GM19351 (cell line): ENCODE measurements at regions not wholly inside any gene's neighbourhood (a gene's known extent, or its start where the extent isn't known, plus 50 kb on each side); places are given as distances from the start of the nearest gene placed in this dataset.
"Not testable (repeated sequence)": the region's sequence is repeated elsewhere in the genome, so short reads cannot be mapped to it uniquely, and the experiment has no call there.

ENCODE experiments used
- ATAC-seq: cut with Tn5 transposase; IDR thresholded peaks from one replicate; pipeline ENCODE4 v1.9.1; 2021; ENCODE audit warnings: mild to moderate bottlenecking, moderate library complexity; ENCODE audit not compliant: unreplicated experiment

DNA sequence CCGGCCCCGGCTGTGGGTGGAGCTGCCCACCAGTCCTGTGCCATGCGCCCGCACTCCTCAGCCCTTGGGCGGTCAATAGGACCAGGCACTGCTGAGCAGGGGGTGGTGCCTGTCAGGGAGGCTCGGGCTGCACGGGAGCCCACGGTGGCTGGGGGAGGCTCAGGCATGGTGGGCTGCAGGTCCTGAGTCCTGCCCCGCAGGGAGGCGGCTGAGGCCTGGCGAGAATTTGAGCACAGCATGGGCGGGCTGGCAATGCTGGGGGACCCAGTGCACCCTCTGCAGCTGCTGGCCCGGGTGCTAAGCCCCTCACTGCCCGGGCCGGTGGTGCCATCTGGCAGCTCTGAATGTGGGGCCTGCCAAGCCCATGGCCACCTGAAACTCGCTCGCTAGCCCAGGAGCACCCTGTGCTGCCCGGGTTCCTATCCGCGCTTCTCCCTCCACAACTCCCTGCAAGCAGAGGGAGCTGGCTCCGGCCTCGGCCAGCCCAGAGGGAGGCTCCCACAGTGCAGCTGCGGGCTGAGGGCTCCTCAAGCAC is 1371.1 kb downstream of the FSCB start:
- ATAC-seq = no peak

DNA sequence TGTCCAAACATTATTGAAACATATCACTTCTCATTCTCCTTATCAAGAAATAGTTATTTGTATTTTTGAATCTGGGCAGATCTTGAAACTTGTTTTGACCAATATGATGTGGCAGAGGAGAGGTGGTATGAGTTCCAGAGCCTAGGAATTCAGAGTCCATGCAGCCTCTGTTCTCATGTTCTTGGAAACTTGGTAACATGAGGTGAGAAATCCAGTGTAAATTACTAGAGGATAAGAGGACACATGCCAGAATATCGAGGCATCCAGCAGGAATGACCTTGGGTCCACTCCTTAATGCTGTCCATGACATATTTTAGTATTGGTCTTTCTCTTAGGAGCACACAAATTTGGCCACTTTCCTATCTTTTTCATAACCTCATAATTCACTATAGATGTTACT is 1374.6 kb downstream of the FSCB start:
- no peak for ATAC-seq

DNA sequence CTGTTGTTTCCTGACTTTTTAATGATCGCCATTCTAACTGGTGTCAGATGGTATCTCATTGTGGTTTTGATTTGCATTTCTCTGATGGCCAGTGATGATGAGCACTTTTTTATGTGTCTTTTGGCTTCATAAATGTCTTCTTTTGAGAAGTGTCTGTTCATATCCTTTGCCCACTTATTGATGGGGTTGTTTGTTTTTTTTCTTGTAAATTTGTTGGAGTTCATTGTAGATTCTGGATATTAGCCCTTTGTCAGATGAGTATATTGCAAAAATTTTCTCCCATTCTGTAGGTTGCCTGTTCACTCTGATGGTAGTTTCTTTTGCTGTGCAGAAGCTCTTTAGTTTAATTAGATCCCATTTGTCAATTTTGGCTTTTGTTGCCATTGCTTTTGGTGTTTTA is 1378.7 kb downstream of the FSCB start:
- ATAC-seq = not testable (repeated sequence)

DNA sequence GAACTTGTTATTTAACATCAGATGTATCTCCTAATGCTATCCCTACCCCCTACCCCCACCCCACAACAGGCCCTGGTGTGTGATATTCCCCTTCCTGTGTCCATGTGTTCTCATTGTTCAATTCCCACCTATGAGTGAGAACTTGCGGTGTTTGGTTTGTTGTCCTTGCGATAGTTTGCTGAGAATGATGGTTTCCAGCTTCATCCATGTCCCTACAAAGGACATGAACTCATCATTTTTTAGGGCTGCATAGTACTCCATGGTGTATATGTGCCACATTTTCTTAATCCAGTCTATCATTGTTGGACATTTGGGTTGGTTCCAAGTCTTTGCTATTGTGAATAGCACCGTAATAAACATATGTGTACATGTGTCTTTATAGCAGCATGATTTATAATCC is 1379.2 kb downstream of the FSCB start:
- not testable (repeated sequence) for ATAC-seq

DNA sequence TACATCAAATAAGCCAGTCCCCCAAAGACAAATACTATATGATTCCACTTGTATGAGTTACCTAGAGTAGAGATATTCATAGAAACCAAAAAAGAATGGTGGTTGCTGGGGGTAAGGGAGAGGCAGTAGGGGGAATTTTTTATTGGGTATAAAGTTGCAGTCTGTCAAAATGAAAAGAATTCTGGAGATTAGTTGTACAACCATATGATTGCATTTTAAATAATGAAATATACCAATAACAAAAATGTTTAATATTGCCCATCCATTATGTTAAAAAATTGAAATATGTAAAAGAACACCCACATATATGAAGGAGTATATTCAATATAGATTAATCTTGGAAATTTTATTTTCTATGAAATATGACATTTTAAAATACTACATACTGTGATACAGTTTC is 1383.5 kb downstream of the FSCB start:
- ATAC-seq = no peak

DNA sequence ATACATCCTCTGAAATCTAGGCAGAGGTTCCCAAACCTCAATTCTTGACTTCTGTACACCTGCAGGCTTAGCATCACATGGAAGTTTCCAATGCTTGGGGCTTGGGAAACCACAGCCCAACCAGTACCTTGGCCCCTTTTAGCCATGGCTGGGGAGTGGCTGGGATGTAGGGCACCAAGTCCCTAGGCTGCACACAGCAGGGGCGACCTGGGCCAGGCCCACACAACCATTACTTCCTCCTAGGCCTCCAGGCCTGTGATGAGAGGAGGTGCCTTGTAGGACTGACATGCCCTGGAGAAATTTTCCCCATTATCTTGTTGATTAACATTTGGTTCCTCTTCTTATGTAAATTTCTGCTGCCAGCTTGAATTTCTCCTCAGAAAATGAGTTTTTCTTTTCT is 1387.4 kb downstream of the FSCB start:
- ATAC-seq = no peak

DNA sequence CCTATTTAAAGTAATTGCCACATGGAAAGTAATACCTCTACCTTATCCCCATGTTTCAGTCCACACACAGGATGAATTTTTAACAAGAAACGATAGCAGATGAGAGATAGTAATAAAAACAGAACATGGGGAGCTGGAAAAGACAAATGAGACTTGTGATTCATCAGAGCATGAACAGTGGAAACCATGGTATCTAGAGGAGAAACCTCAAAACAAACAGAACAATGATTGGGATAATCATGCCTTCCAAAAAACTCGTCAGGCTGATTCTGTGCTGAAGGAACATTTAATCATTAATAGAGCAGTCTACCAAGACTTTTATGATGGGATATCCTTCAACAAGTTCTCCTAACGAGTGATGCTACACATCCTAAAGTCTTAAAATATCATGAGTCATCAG is 1390.7 kb downstream of the FSCB start:
- ATAC-seq = no peak

DNA sequence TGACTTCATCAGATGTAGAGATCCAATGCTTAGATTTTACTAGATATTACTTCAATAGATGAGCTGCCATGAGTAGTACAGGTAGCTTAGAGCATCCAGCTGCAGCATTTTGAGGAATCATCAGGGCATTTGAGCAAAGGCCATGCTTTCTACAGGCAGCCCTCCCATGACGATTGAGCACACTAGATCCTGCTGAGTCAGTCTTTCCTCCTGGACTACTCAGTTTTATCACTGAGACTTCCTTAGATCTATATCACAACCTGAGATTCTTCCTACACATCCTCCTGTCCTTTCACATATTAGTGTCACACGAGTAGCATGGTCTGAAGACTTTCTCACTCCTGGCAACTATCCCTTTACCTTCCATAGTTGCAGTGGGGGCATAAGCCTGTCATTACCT is 1401.8 kb downstream of the FSCB start:
- ATAC-seq = no peak

DNA sequence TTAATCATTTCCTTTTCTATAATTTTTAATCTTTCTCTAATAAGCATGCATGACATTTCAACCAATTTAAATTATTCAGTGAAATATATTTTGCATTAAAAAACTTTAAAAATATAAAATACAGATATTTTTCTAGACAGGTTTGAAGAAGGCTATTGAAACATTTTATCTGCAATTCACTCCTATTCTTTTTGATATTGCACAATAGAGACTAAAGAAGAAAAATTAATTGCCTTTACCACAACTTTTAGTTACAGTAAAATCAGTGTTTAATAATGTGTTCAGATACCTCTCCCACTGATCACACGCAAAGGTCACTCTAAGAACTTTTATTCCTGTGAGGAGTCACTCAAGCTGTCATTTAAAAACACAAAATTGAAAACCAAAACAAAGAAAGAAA is 1416.7 kb downstream of the FSCB start:
- ATAC-seq = no peak

DNA sequence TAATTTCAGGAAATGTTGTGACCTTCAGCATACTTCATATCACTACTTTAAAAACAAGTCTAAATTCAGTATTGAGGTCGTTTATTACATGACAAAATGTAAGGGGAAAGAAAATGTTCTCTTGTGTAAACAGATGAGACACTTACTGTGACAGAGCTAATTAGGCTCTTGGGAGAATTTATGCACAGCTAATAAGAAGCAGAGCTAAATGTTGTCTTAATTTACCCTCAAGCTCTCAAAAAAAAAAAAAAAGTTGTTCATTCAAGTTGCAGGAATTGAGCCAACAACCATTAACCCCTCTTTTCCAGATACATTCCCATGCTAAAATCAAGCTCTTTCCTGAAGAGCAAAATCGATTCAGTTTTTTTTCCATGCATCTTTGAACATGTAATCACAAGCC is 1419.4 kb downstream of the FSCB start:
- no peak for ATAC-seq

DNA sequence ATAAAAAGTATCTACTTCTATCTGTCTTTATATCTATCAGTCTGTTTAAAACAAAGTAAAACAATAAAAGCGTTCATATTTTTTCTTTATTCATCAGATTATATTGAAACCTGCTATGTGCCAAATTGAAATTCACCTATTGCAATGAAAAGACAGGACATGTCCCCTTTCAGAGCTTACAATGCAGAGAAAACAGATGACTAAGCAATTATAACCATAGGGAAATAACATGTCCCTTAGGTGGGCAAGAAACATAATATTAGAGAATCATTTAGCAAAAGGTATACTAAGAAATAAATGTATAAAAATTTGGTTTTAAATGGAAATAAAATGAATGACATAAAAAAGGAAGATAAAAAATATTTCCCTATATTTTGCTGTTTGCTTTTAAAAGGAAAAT is 1421.3 kb downstream of the FSCB start:
- ATAC-seq = no peak

DNA sequence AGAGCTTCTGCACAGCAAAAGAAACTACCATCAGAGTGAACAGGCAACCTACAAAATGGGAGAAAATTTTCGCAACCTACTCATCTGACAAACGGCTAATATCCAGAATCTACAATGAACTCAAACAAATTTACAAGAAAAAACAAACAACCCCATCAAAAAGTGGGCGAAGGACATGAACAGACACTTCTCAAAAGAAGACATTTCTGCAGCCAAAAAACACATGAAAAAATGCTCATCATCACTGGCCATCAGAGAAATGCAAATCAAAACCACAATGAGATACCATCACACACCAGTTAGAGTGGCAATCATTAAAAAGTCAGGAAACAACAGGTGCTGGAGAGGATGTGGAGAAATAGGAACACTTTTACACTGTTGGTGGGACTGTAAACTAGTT is 1439.7 kb downstream of the FSCB start:
- not testable (repeated sequence) for ATAC-seq

DNA sequence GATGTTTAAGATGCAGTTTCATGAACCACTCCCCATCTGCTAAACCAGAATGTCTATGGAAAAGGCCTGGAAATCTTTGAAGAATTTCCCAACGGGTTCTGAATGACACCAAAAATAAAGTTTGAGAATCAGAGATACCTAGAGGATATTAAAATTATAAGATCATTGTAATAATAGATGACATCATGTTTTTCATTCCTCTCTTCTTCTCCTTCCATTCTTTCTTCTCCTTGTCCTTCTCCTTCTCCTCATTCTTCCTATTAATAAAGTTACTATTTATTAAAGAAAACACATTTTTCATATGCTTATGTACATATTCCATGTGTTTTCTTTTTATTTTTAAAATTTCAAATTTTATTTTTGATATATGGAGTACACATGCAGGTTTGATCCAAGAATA is 1449.4 kb downstream of the LRFN5 start:
- no peak for ATAC-seq

DNA sequence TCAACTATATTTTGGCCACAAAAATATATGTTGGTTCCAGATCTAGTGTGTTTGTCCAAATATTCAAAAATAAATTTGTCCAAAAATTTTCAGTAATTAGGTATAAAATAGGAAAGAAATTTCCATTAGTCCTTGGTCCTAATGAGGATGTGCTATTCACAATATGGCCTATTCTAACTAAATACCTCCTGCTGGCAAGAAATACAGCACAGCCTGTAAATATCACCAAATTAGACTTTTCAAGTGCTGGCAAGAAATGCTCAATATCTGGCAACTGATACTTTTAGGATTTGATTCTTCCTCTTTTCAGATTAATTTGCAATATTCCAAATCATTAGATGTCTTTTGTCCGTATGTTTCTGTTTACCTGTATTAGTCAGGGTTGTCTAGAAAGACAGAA is 1446.2 kb downstream of the LRFN5 start:
- no peak for ATAC-seq

DNA sequence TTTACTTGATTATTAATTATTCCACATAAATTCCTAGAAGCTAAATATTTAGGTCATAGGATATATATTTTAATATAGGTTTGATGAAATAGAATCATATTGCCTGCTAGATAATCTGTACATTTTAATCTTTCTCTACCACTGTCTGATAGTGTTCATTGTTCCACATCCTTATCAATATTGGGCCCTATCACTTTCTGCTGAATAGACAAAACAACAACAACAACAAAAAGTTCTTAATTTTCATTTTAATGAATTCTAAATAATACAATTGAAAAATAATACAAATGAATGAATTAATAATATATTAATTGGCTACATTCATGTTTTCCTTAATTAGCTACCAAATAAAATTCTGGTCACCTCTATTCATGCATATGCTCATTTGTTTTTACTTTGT is 1437.2 kb downstream of the LRFN5 start:
- no peak for ATAC-seq

DNA sequence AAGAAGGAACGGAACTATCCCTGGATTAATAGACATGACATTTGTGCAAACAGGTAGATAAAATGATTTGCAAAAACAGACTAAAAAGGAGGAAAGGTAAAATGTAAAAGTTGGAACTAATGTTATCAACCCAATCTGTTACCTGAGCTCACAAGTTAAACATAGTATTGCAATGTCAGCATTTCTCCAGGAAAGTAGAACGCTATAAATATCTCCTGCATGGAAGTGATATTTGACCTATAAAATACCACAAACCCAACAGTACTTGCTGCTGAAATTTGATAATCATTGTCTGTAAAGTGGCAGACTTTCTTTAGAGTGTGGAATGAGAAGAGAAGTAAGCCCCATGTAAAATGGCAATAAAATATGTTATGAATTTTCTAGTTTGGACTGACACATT is 1435.7 kb downstream of the LRFN5 start:
- ATAC-seq = no peak

DNA sequence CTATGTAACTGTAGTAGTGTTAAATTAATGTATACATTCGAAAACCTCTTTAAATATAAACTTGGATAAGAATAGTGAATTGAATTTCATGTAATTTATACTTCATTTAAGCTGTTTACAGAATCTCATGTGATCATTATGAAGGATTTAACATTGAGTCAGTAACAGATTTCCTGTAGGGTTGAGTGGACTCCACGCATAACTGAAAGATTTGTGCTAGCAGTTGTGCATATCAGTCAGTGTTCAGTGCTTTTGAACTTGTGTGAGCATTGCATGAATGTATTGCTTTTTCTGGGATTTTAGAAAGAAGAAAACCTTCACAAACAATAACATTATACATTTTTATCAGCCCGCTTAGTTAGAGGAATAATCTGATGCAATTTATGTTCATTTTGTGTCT is 1435.3 kb downstream of the LRFN5 start:
- ATAC-seq = no peak

DNA sequence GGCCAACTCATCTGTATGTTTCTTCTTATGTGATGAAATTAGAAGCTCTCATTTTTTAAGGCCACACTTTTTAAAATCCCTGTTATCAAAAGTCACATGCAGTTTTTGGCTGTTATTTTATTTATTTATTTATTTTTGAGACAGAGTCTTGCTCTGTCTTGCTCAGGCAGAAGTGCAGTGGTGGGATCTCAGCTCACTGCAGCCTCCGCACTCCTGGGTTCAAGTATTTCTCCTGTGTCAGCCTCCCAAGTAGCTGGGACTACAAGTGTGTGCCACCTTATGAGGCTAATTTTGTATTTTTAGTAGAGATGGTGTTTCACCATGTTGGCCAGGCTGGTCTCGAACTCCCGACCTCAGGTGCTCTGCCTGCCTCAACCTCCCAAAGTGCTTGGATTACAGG is 1434.5 kb downstream of the LRFN5 start:
- no peak for ATAC-seq

DNA sequence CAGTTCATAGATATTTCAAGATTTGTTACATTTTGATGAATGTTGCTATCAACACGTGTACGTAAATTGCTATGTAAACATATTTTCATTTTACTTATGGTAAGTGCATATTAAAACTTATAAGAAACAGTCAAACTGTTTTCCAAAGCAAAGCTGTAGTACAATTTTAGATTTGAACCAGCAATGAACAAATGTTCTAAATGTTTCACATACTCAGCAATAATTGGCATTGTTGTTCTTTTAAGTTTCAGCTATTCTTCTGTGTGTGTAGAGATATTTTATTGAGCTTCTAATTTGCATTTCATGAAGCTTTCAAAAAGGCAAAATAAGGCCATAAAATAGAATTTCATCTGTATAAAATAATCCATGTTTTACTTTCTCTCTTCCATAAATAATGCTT is 1433.2 kb downstream of the LRFN5 start:
- no peak for ATAC-seq

DNA sequence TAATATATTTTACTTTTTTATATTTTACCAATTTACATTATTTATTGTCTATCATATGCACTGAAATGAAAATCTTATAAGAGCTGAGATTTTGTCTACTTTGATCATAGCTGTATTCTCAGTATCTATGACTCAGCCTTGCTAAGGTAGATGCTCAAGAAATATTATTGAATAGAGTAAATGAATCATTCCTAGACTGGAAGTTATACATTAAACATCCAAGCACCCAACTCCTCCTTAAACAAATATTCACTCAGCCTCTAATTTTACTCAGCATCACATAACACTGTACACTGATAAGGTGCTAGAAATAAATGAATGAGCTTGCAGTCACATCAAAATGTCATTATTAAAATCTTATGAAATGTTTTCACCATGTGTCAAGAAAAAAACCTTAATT is 1424.9 kb downstream of the LRFN5 start:
- ATAC-seq = no peak

DNA sequence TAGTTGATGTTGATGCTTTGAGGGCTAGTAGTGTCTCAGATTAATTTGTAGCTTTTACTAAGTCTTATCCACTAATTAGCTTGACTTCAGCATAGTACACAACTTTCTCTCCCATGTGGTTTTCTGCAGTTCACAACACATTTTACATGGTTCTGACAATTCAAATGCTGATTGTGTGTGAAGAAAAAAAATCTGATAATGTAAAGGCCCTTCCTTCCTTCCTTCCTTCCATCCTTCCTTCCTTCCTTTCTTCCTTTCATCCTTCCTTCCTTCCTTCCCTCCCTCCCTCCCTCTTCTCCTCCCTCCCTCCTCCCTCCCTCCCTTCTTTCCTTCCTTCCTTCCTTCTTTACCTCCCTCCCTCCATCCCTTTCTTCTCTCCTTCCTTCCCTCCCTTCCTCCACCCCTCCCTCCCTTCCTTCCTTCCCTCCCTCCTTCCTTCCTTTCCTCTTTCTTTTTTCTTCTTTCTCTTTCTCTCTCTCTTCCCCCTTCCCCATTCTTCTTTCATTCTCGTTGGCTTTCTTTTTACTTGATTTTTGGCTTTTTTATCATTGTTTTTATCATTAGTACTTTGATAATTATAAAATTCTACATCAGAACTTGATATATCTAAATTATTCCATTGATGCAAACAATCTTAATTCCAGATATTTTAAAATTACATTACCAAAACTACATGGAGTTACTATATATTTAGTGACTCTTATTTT is 1415.6 kb downstream of the LRFN5 start:
- ATAC-seq = no peak

DNA sequence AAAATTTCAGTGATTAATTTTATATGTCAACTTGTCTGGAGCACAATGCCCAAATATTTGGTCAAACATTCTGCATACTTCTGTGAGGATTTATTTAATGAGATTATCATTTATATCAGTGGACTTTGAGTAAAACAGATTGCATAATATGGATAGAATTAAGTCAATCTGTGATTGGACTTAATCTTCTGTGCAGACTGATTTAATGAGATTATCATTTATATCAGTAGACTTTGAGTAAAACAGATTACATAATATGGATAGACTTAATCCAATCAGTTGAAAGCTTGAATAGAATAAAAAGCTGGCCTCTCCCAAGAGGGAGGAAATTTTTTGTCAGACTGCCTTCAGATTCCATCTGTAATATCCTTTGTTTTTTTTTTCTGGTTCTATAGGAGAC is 1413.2 kb downstream of the LRFN5 start:
- ATAC-seq = no peak

DNA sequence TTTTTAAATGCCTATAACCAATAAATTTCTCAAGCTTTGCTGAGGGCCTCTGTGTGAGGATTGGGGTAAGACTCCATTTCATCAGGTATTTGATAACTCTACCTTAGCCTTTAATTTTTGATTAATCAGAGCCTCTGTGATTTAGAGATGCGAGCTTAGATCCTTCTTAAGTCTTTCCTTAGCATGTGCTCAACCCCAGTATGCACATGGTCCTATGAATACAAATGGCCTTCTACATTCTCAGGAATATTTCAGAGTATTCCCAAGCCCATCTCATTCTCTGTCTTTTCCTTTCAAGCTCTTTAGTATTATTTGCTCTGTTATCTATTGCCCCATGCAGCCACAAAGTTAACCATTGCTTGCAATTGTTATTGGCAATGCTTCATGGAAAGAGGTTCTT is 1407.7 kb downstream of the LRFN5 start:
- no peak for ATAC-seq
